ENCODE measurements at regions not wholly inside any gene's neighbourhood (a gene's known extent, or its start where the extent isn't known, plus 50 kb on each side); places are given as distances from the start of the nearest gene placed in this dataset.

- no peak for TF ChIP-seq SP1 (IDR thresholded peaks at IDR 0.05)
- TF ChIP-seq CTCF (IDR thresholded peaks at IDR 0.05; ENCODE audit: low read depth, low read length, missing input control), result no peak
- TF ChIP-seq ATF3 (IDR thresholded peaks at IDR 0.05), result no peak
- TF ChIP-seq RAD21 (IDR thresholded peaks at IDR 0.05), result no peak
- no peak for TF ChIP-seq HNF4G (IDR thresholded peaks at IDR 0.05)
Observed at GRCh38 chr4:129379429-129379828, 283.5 kb downstream of the C4orf33 start.
